ENCODE measurements at regions not wholly inside any gene's neighbourhood (a gene's known extent, or its start where the extent isn't known, plus 50 kb on each side); places are given as distances from the start of the nearest gene placed in this dataset.

- TF ChIP-seq, protein P1, sequence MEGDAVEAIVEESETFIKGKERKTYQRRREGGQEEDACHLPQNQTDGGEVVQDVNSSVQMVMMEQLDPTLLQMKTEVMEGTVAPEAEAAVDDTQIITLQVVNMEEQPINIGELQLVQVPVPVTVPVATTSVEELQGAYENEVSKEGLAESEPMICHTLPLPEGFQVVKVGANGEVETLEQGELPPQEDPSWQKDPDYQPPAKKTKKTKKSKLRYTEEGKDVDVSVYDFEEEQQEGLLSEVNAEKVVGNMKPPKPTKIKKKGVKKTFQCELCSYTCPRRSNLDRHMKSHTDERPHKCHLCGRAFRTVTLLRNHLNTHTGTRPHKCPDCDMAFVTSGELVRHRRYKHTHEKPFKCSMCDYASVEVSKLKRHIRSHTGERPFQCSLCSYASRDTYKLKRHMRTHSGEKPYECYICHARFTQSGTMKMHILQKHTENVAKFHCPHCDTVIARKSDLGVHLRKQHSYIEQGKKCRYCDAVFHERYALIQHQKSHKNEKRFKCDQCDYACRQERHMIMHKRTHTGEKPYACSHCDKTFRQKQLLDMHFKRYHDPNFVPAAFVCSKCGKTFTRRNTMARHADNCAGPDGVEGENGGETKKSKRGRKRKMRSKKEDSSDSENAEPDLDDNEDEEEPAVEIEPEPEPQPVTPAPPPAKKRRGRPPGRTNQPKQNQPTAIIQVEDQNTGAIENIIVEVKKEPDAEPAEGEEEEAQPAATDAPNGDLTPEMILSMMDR (IDR thresholded peaks at IDR 0.05; ENCODE audit: insufficient read depth, missing control alignments), result no peak
- DNase-seq (ENCODE audit: insufficient read length, low spot score), result no peak
- FAIRE-seq, result no peak
Observed at GRCh38 chr6:150670311-150670710, 70.6 kb downstream of the PLEKHG1 start.

DNA sequence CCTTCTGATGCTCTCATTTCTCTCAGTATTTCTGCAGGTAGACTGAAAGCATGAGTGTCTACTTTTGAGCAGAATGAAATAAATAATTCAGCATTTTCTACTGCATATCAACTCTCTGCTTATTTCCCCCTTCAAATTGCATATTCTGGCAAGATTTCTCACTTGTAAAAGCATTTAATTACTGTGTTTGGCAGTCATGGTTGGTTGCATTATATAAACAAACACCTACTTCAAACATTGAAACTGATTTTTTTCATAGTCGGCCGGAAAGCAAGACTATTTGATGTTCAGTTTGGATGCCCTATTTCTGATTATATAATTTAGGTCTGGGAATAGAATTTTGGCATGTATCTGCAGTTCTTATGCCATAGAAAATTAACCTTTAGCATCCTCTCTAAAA is 73.1 kb downstream of the PLEKHG1 start:
- DNase-seq (ENCODE audit: insufficient read length, low spot score), result no peak
- TF ChIP-seq, protein P1 (IDR thresholded peaks at IDR 0.05; ENCODE audit: insufficient read depth, missing control alignments), result no peak
- no peak for FAIRE-seq

DNA sequence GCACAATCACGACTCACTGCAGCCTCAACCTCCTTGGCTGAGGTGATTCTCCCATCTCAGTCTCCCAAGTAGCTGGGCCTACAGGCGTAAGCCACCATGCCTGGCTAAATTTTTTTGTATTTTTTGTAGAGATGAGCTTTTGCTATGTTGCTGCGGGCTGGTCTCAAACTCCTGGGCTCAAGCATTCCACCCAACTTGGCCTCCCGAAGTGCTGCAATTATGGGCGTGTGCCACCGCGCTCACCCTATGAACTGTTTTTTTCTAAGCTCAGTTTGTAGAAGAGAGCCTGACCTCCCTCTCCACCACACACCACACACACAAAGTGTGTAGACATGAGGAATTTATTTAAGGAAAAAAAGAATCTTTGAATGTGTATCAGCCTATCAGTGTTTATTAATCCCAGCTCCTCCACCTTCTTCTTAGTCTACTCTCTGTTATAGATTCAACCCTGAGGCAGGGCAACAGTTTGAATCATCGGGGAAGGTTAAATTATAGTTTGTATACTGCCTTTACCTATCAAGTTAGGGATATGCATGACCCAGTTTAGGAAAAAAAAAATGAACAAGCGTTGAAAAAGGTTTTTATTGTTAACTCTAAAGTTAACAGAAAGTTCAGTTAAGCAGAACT is 74.1 kb downstream of the PLEKHG1 start:
- FAIRE-seq (no peak), DNase-seq (ENCODE audit: insufficient read length, low spot score) (no peak)
- TF ChIP-seq, protein P1 (IDR thresholded peaks at IDR 0.05; ENCODE audit: insufficient read depth, missing control alignments), result no peak

- FAIRE-seq (no peak), DNase-seq (ENCODE audit: insufficient read length, low spot score) (no peak)
- TF ChIP-seq, protein P1 (IDR thresholded peaks at IDR 0.05; ENCODE audit: insufficient read depth, missing control alignments), result no peak
Observed at GRCh38 chr6:150676344-150676743, 76.7 kb downstream of the PLEKHG1 start.

DNA sequence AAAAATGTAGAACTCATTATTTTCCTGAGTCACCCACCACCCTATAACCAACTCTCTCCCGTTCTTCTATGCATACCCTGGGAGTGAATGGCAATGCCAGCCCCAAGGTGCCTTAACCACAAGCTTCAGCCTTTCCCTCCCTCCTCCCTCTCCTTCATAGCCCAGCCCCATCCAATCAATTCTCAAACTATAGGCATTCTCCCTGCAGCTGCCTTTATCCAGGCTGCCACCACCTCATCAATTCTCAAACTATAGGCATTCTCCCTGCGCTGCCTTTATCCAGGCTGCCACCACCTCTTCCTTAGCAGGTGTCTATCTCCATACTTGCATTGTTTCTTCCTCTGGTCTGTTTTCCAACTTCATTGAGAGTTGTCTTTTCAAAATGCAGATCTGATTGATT is 77.1 kb downstream of the PLEKHG1 start:
- no peak for FAIRE-seq
- TF ChIP-seq, protein P1 (IDR thresholded peaks at IDR 0.05; ENCODE audit: insufficient read depth, missing control alignments), result no peak

GRCh38 chr6:150680510-150680909 is 80.8 kb downstream of the PLEKHG1 start:
- FAIRE-seq (no peak), DNase-seq (ENCODE audit: insufficient read length, low spot score) (no peak)
- TF ChIP-seq, protein P1 (IDR thresholded peaks at IDR 0.05; ENCODE audit: insufficient read depth, missing control alignments), result no peak

More for the DNA sequence above, 77.1 kb downstream of the PLEKHG1 start:
- DNase-seq (ENCODE audit: insufficient read length, low spot score), result no peak

GRCh38 chr6:150681578-150682395 is 82.1 kb downstream of the PLEKHG1 start:
- FAIRE-seq, result no peak
- TF ChIP-seq, protein P1 (IDR thresholded peaks at IDR 0.05; ENCODE audit: insufficient read depth, missing control alignments), result no peak
- DNase-seq (ENCODE audit: insufficient read length, low spot score), result no peak

Measured in D721Med (cell line).